22Rv1 (cell line): ENCODE measurements at regions not wholly inside any gene's neighbourhood (a gene's known extent, or its start where the extent isn't known, plus 50 kb on each side); places are given as distances from the start of the nearest gene placed in this dataset.

Source experiments
- ZFX ChIP-seq: fragments of 450-650 bp; IDR thresholded peaks from 2 replicates; pipeline ENCODE4 v1.6.1; 2017; ENCODE audit warnings: antibody characterized with exemption, borderline replicate concordance
- TF ChIP-seq, protein P1 (sequence below): fragments of 450-650 bp; IDR thresholded peaks from 2 replicates; pipeline ENCODE4 v1.5.1; 2017; ENCODE audit warnings: mild to moderate bottlenecking

DNA sequence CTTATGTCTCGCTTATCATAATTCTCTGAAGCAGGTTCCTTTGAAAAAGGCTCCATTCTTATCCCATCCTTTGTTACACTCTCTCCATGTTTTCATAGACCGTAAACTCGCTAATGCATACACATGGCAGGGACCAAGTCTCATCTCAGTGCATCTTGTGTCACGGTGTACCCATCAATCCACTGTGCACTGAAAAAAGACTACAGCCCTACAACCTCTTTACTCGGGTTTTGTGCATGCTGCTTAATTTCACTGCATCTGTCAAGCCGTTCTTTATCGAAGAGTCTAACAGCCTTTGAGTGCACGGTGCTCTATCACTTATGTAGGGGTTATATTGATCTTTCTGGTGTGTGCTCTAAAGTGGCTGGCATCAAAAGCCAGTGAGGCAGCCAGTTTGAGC is 302.9 kb upstream of the ERBB4 start:
- TF ChIP-seq, protein P1, sequence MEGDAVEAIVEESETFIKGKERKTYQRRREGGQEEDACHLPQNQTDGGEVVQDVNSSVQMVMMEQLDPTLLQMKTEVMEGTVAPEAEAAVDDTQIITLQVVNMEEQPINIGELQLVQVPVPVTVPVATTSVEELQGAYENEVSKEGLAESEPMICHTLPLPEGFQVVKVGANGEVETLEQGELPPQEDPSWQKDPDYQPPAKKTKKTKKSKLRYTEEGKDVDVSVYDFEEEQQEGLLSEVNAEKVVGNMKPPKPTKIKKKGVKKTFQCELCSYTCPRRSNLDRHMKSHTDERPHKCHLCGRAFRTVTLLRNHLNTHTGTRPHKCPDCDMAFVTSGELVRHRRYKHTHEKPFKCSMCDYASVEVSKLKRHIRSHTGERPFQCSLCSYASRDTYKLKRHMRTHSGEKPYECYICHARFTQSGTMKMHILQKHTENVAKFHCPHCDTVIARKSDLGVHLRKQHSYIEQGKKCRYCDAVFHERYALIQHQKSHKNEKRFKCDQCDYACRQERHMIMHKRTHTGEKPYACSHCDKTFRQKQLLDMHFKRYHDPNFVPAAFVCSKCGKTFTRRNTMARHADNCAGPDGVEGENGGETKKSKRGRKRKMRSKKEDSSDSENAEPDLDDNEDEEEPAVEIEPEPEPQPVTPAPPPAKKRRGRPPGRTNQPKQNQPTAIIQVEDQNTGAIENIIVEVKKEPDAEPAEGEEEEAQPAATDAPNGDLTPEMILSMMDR, result no peak
- TF ChIP-seq ZFX, result no peak
